T-helper 9 cell (primary cell): ENCODE measurements at regions not wholly inside any gene's neighbourhood (a gene's known extent, or its start where the extent isn't known, plus 50 kb on each side); places are given as distances from the start of the nearest gene placed in this dataset.
"Not testable (repeated sequence)": the region's sequence is repeated elsewhere in the genome, so short reads cannot be mapped to it uniquely, and the experiment has no call there.

Experiments
- DNase-seq: peaks from one replicate; pipeline ENCODE4 v3.0.0-alpha.2; 2020

GRCh38 chr2:21353879-21354679 is 230.3 kb downstream of the TDRD15 start:
- no peak for DNase-seq

GRCh38 chr2:21356086-21356856 is 232.5 kb downstream of the TDRD15 start:
- DNase-seq, result no peak

GRCh38 chr2:21356857-21357255 is 233.1 kb downstream of the TDRD15 start:
- no peak for DNase-seq

- no peak for DNase-seq
Observed at GRCh38 chr2:21358976-21359375, 235.2 kb downstream of the TDRD15 start.

- no peak for DNase-seq
Observed at GRCh38 chr2:21361384-21361783, 237.6 kb downstream of the TDRD15 start.

GRCh38 chr2:21361957-21362486 is 238.3 kb downstream of the TDRD15 start:
- DNase-seq, result no peak

GRCh38 chr2:21363364-21363763 is 239.6 kb downstream of the TDRD15 start:
- DNase-seq, result no peak

GRCh38 chr2:21367421-21367820 is 243.7 kb downstream of the TDRD15 start:
- no peak for DNase-seq

- DNase-seq, result no peak
Observed at GRCh38 chr2:21369787-21370186, 246.0 kb downstream of the TDRD15 start.

GRCh38 chr2:21371499-21372003 is 247.8 kb downstream of the TDRD15 start:
- no peak for DNase-seq

GRCh38 chr2:21372654-21373053 is 248.9 kb downstream of the TDRD15 start:
- DNase-seq, result no peak

- no peak for DNase-seq
Observed at GRCh38 chr2:21376864-21377263, 253.1 kb downstream of the TDRD15 start.

- DNase-seq, result no peak
Observed at GRCh38 chr2:21379140-21379539, 255.4 kb downstream of the TDRD15 start.

GRCh38 chr2:21379668-21380067 is 255.9 kb downstream of the TDRD15 start:
- not testable (repeated sequence) for DNase-seq

- DNase-seq, result no peak
Observed at GRCh38 chr2:21381421-21381820, 257.7 kb downstream of the TDRD15 start.

GRCh38 chr2:21382701-21383520 is 259.1 kb downstream of the TDRD15 start:
- no peak for DNase-seq

GRCh38 chr2:21386666-21387065 is 262.9 kb downstream of the TDRD15 start:
- no peak for DNase-seq

- DNase-seq, result no peak
Observed at GRCh38 chr2:21392649-21393048, 268.9 kb downstream of the TDRD15 start.

- DNase-seq, result no peak
Observed at GRCh38 chr2:21393173-21393572, 269.4 kb downstream of the TDRD15 start.

- no peak for DNase-seq
Observed at GRCh38 chr2:21395366-21395765, 271.6 kb downstream of the TDRD15 start.

- no peak for DNase-seq
Observed at GRCh38 chr2:21396252-21396651, 272.5 kb downstream of the TDRD15 start.

- no peak for DNase-seq
Observed at GRCh38 chr2:21401022-21401698, 277.4 kb downstream of the TDRD15 start.
